ENCODE measurements at regions not wholly inside any gene's neighbourhood (a gene's known extent, or its start where the extent isn't known, plus 50 kb on each side); places are given as distances from the start of the nearest gene placed in this dataset.

DNA sequence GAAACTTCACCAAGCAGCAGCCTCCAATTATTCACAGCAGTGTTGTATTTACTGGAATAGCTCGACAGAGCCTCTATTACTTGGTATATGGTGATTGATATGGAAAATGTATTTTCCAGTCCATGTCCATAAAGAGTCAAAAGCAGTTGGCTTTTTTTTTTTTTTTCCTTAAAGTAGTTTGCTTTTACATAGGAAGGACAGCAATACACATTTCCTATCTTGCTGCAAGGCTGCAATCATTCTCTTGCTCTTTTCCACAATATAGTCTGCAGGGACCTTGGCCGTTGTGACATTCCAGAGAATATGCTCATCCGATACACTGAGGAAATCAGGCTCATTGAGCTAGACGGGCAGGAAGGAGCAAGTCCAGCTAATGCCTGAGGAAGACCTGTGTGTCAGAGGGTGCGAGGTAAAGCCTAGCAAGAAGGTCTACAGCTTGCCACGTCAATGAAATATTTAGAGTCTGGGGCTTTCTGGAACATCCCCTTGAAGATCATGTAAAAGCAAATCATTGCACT lies 131.1 kb downstream of the ENGASE start:
- Histone ChIP-seq H3K9ac (ENCODE audit: low read length) (no peak overlapping the region), H3K9me2 (replicated peaks; ENCODE audit: insufficient read depth, low read length) (no peaks in the 10 kb centered on the region), H3K79me2 (ENCODE audit: low read length) (no peaks in the 10 kb centered on the region), H3K4me3 (ENCODE audit: low read length) (no peak overlapping the region), H4K20me1 (ENCODE audit: insufficient read depth, low read depth, low read length) (no peaks in the 10 kb centered on the region), H3K9me3 (ENCODE audit: low read length) (no peaks in the 10 kb centered on the region), H2AFZ (ENCODE audit: low read length) (no peak overlapping the region), H3K4me2 (ENCODE audit: low read depth, low read length, poor library complexity, severe bottlenecking) (no peak overlapping the region), H3K36me3 (ENCODE audit: insufficient read depth, low read length) (no peaks in the 10 kb centered on the region), H3K27ac (ENCODE audit: low read length) (no peak overlapping the region), H3K27me3 (ENCODE audit: low read length) (no peaks in the 10 kb centered on the region), H3K4me1 (ENCODE audit: low read length) (no peaks in the 10 kb centered on the region)
- DNase-seq = no peak

- Histone ChIP-seq H3K4me1 (ENCODE audit: low read length) (no peaks in the 10 kb centered on the region), H3K79me2 (ENCODE audit: low read length) (no peaks in the 10 kb centered on the region), H3K27ac (ENCODE audit: low read length) (no peak overlapping the region), H3K4me3 (ENCODE audit: low read length) (no peak overlapping the region), H3K9ac (ENCODE audit: low read length) (no peak overlapping the region), H2AFZ (ENCODE audit: low read length) (no peak overlapping the region), H4K20me1 (ENCODE audit: insufficient read depth, low read depth, low read length) (no peaks in the 10 kb centered on the region), H3K27me3 (ENCODE audit: low read length) (no peaks in the 10 kb centered on the region), H3K4me2 (ENCODE audit: low read depth, low read length, poor library complexity, severe bottlenecking) (no peak overlapping the region), H3K36me3 (ENCODE audit: insufficient read depth, low read length) (no peaks in the 10 kb centered on the region), H3K9me2 (replicated peaks; ENCODE audit: insufficient read depth, low read length) (no peaks in the 10 kb centered on the region), H3K9me3 (ENCODE audit: low read length) (no peaks in the 10 kb centered on the region)
- DNase-seq = no peak
Observed at GRCh38 chr17:79204261-79204660, 129.6 kb downstream of the ENGASE start.

DNA sequence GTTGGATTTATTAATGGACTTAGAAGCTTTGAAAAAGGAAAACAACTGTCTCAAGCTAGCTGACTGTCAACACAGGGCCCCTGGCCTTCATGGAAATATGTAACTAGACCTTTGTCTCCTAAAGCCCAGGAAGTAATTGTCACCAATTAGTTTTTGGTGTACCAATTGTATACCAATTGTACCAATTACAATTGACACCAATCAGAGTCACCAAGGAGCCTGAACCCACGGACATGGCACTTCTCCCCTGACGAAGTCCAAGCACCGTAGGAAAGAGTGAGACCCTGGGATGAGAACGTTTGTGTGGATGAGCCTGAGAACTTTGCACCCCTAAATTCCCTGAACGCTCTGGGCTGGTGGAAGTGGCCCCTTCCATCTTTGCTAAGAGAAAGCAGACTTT lies 129.0 kb downstream of the ENGASE start:
- no peak overlapping the region for H3K9ac ChIP-seq (ENCODE audit: low read length)
- no peak for DNase-seq
- H3K27me3 ChIP-seq (ENCODE audit: low read length) = no peaks in the 10 kb centered on the region
- no peaks in the 10 kb centered on the region for H3K9me2 ChIP-seq (replicated peaks; ENCODE audit: insufficient read depth, low read length)
- H2AFZ ChIP-seq (ENCODE audit: low read length) = no peak overlapping the region
- no peak overlapping the region for H3K4me3 ChIP-seq (ENCODE audit: low read length)
- no peaks in the 10 kb centered on the region for H3K79me2 ChIP-seq (ENCODE audit: low read length)
- no peaks in the 10 kb centered on the region for H4K20me1 ChIP-seq (ENCODE audit: insufficient read depth, low read depth, low read length)
- no peak overlapping the region for H3K4me2 ChIP-seq (ENCODE audit: low read depth, low read length, poor library complexity, severe bottlenecking)
- no peaks in the 10 kb centered on the region for H3K36me3 ChIP-seq (ENCODE audit: insufficient read depth, low read length)
- no peaks in the 10 kb centered on the region for H3K9me3 ChIP-seq (ENCODE audit: low read length)
- H3K27ac ChIP-seq (ENCODE audit: low read length) = no peak overlapping the region
- H3K4me1 ChIP-seq (ENCODE audit: low read length) = no peaks in the 10 kb centered on the region

DNA sequence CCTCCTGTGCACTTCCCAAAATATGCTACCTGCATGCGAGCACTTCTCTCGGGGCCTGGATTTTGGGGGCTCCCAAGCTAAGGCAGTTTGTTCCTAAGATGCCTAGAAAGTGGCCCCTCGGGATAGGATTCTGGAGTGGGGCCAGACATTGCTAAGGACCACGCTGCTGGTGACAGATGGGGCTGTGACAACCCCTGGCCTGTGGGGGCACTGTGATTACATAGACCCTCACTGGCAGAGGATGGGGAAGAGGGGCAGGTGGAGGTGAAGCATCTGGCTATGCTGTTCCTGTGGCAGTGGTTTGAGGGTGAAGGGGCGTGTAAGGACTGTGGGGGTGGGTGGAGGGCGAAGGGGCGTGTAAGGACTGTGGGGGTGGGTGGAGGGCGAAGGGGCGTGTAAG lies 128.4 kb downstream of the ENGASE start:
- no peak overlapping the region for H3K27ac ChIP-seq (ENCODE audit: low read length)
- H4K20me1 ChIP-seq (ENCODE audit: insufficient read depth, low read depth, low read length) = no peaks in the 10 kb centered on the region
- H3K9me3 ChIP-seq (ENCODE audit: low read length) = no peaks in the 10 kb centered on the region
- peak; percentile 52 for DNase-seq
- H3K4me2 ChIP-seq (ENCODE audit: low read depth, low read length, poor library complexity, severe bottlenecking) = no peak overlapping the region
- no peak overlapping the region for H2AFZ ChIP-seq (ENCODE audit: low read length)
- H3K79me2 ChIP-seq (ENCODE audit: low read length) = no peaks in the 10 kb centered on the region
- H3K4me3 ChIP-seq (ENCODE audit: low read length) = no peak overlapping the region
- H3K9ac ChIP-seq (ENCODE audit: low read length) = no peak overlapping the region
- H3K36me3 ChIP-seq (ENCODE audit: insufficient read depth, low read length) = no peaks in the 10 kb centered on the region
- no peaks in the 10 kb centered on the region for H3K27me3 ChIP-seq (ENCODE audit: low read length)
- H3K4me1 ChIP-seq (ENCODE audit: low read length) = no peaks in the 10 kb centered on the region
- H3K9me2 ChIP-seq (replicated peaks; ENCODE audit: insufficient read depth, low read length) = no peaks in the 10 kb centered on the region

DNA sequence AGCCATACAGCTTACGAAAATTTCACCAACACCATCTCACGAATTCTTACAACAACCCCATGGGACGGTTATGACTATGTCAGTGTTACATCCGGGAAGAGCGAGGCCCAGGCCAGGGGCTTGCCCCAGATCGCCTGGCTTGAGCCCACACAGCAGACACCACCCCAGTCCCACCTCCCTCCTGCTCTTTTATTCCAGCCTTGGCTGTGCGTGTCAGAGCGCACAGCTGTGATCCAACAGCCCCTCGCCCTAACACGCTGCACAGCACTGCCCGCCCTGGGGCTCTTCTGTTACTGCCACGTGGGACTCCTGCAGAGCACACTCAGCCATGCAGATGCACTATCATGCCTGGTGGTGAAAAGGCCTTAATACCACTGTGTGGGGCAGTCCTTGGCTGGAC lies 127.9 kb downstream of the ENGASE start:
- Histone ChIP-seq H2AFZ (ENCODE audit: low read length) (no peak overlapping the region), H3K4me2 (ENCODE audit: low read depth, low read length, poor library complexity, severe bottlenecking) (no peak overlapping the region), H3K4me1 (ENCODE audit: low read length) (no peaks in the 10 kb centered on the region), H3K4me3 (ENCODE audit: low read length) (no peak overlapping the region), H3K9ac (ENCODE audit: low read length) (no peak overlapping the region), H3K9me2 (replicated peaks; ENCODE audit: insufficient read depth, low read length) (no peaks in the 10 kb centered on the region), H3K27ac (ENCODE audit: low read length) (no peak overlapping the region), H4K20me1 (ENCODE audit: insufficient read depth, low read depth, low read length) (no peaks in the 10 kb centered on the region), H3K27me3 (ENCODE audit: low read length) (no peaks in the 10 kb centered on the region), H3K79me2 (ENCODE audit: low read length) (no peaks in the 10 kb centered on the region), H3K9me3 (ENCODE audit: low read length) (no peaks in the 10 kb centered on the region), H3K36me3 (ENCODE audit: insufficient read depth, low read length) (no peaks in the 10 kb centered on the region)
- no peak for DNase-seq

DNA sequence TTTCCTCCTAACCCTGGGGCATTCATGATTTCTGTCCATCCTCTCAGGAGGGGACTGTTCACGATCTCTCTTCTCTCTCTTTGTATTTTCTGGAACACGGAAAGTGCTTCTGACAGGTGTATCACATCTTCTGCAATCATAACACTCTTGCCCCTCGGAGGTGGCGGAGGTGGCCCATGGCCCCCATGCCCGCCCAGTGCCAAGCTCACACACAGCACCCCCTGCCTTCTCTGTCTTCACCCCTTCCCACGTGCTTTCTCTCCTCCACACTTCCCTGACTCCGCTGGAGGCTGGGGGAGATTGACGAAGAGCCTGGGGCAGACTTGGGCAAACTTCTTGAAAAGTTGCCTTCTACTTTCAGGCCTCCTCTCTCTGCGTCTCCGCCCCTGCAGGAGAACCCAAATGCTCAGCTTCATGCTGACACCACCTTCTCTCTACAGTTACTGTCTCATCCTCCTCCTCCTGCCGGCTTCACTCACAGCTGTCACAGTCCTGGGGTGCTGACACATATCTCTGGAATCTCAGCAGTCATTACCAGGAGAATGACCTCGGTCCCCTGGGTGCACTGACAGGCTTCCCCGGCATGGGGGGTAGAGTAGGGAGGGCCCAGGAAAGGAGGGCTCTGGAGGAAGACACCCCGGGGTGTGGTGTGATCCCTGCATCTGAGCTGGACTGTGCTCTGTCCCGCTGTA lies 127.1 kb downstream of the ENGASE start:
- Histone ChIP-seq H3K9ac (ENCODE audit: low read length) (no peak overlapping the region), H3K4me2 (ENCODE audit: low read depth, low read length, poor library complexity, severe bottlenecking) (no peak overlapping the region), H3K36me3 (ENCODE audit: insufficient read depth, low read length) (no peaks in the 10 kb centered on the region), H4K20me1 (ENCODE audit: insufficient read depth, low read depth, low read length) (no peaks in the 10 kb centered on the region), H3K4me3 (ENCODE audit: low read length) (no peak overlapping the region), H3K9me2 (replicated peaks; ENCODE audit: insufficient read depth, low read length) (no peaks in the 10 kb centered on the region), H3K27me3 (ENCODE audit: low read length) (no peaks in the 10 kb centered on the region), H3K4me1 (ENCODE audit: low read length) (no peaks in the 10 kb centered on the region), H3K79me2 (ENCODE audit: low read length) (no peaks in the 10 kb centered on the region), H3K27ac (ENCODE audit: low read length) (no peak overlapping the region), H3K9me3 (ENCODE audit: low read length) (no peaks in the 10 kb centered on the region), H2AFZ (ENCODE audit: low read length) (no peak overlapping the region)
- DNase-seq = no peak

DNA sequence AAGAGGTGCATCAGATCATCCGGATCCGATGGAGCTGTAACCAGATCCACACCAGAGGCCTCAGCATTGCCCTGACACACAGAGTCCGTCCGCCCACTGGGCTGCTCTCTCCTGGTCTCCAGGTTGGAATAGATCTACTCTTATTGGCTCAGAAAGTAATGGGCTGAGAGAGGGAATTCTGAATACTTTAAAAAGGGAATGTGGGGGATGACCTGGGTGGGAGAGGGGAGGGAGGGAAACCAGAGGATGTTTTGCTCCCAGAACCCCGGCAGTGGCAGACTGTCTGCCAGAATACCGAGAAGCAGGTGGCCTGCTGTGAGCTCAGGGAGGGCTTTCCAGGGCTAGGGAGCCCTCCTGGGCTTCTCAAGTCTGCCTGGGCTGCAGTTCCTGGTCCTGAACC lies 126.5 kb downstream of the ENGASE start:
- Histone ChIP-seq H3K9me3 (ENCODE audit: low read length) (no peaks in the 10 kb centered on the region), H3K9me2 (replicated peaks; ENCODE audit: insufficient read depth, low read length) (no peaks in the 10 kb centered on the region), H2AFZ (ENCODE audit: low read length) (no peak overlapping the region), H4K20me1 (ENCODE audit: insufficient read depth, low read depth, low read length) (no peaks in the 10 kb centered on the region), H3K79me2 (ENCODE audit: low read length) (no peaks in the 10 kb centered on the region), H3K27me3 (ENCODE audit: low read length) (no peaks in the 10 kb centered on the region), H3K36me3 (ENCODE audit: insufficient read depth, low read length) (no peaks in the 10 kb centered on the region), H3K4me3 (ENCODE audit: low read length) (no peak overlapping the region), H3K27ac (ENCODE audit: low read length) (no peak overlapping the region), H3K9ac (ENCODE audit: low read length) (no peak overlapping the region), H3K4me1 (ENCODE audit: low read length) (no peaks in the 10 kb centered on the region), H3K4me2 (ENCODE audit: low read depth, low read length, poor library complexity, severe bottlenecking) (no peak overlapping the region)
- DNase-seq = no peak

GRCh38 chr17:79196913-79197312 lies 122.3 kb downstream of the ENGASE start:
- no peaks in the 10 kb centered on the region for H3K9me2 ChIP-seq (replicated peaks; ENCODE audit: insufficient read depth, low read length)
- no peak overlapping the region for H2AFZ ChIP-seq (ENCODE audit: low read length)
- no peak for DNase-seq
- no peaks in the 10 kb centered on the region for H3K4me1 ChIP-seq (ENCODE audit: low read length)
- no peak overlapping the region for H3K27ac ChIP-seq (ENCODE audit: low read length)
- H4K20me1 ChIP-seq (ENCODE audit: insufficient read depth, low read depth, low read length) = no peaks in the 10 kb centered on the region
- no peaks in the 10 kb centered on the region for H3K27me3 ChIP-seq (ENCODE audit: low read length)
- no peak overlapping the region for H3K4me2 ChIP-seq (ENCODE audit: low read depth, low read length, poor library complexity, severe bottlenecking)
- no peaks in the 10 kb centered on the region for H3K36me3 ChIP-seq (ENCODE audit: insufficient read depth, low read length)
- no peaks in the 10 kb centered on the region for H3K79me2 ChIP-seq (ENCODE audit: low read length)
- H3K9ac ChIP-seq (ENCODE audit: low read length) = no peak overlapping the region
- no peak overlapping the region for H3K4me3 ChIP-seq (ENCODE audit: low read length)
- H3K9me3 ChIP-seq (ENCODE audit: low read length) = no peaks in the 10 kb centered on the region
